ENCODE measurements at regions not wholly inside any gene's neighbourhood (a gene's known extent, or its start where the extent isn't known, plus 50 kb on each side); places are given as distances from the start of the nearest gene placed in this dataset.

DNA sequence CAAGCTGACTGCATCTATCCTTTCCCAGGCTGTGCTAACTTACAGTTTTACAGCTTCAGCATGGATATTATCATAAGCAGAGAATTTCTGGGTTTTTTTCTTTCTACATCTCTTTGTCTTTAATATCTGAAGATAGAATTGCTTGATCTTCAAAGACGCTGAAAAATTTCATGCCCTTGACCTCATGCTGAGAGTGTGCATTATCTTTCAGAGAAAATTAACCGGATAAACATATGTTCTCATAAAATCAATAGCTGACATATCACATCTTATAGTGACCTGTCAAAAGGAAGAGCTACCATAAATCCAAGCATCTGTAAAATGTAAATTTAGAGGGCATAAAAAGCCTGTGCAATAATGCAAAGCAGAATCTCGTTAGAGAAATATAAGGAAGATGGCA, 1704.1 kb upstream of the FLRT2 start:
- Histone ChIP-seq H3K4me1 (ENCODE audit: control insufficient read depth in 1 of 2, insufficient read depth in 2 of 2, low read length in 2 of 2) (no peaks in the 10 kb centered on the region), H3K36me3 (ENCODE audit: control insufficient read depth in 1 of 2, insufficient read depth in 2 of 2, low read length in 2 of 2) (no peaks in the 10 kb centered on the region), H3K27ac (ENCODE audit: low read depth, low read length) (no peak overlapping the region), H3K9me3 (ENCODE audit: control insufficient read depth in 1 of 2, low read length in 2 of 2) (no peaks in the 10 kb centered on the region), H3K9ac (ENCODE audit: low read depth in 1 of 2, low read length in 2 of 2) (no peak overlapping the region), H3K27me3 (ENCODE audit: control insufficient read depth in 1 of 2, insufficient read depth in 2 of 2, low read length in 2 of 2) (no peaks in the 10 kb centered on the region), H3K4me3 (ENCODE audit: low read depth in 1 of 2, low read length in 2 of 2) (no peak overlapping the region)

DNA sequence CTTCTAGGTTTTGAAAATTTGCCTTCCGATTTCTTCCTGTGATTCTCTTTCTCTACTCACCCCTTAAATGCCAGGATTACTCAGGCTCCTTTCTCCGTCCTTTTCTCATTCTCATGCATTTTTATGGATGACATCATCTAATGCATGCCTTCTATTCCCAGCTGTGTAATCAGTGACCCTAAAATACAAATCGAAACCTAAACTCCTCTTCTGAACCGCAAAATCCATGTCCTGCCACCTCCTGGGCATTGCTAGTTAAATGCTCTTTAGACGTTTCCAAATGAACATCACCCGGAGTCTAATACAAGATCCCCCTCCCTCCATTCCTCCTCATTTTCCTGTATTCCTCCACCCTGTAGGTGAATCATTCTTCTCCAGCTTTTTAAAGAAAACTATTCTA, 1703.1 kb upstream of the FLRT2 start:
- H3K9ac ChIP-seq (ENCODE audit: low read depth in 1 of 2, low read length in 2 of 2): no peak overlapping the region
- no peaks in the 10 kb centered on the region for H3K27me3 ChIP-seq (ENCODE audit: control insufficient read depth in 1 of 2, insufficient read depth in 2 of 2, low read length in 2 of 2)
- no peaks in the 10 kb centered on the region for H3K36me3 ChIP-seq (ENCODE audit: control insufficient read depth in 1 of 2, insufficient read depth in 2 of 2, low read length in 2 of 2)
- no peaks in the 10 kb centered on the region for H3K4me1 ChIP-seq (ENCODE audit: control insufficient read depth in 1 of 2, insufficient read depth in 2 of 2, low read length in 2 of 2)
- no peak overlapping the region for H3K27ac ChIP-seq (ENCODE audit: low read depth, low read length)
- H3K9me3 ChIP-seq (ENCODE audit: control insufficient read depth in 1 of 2, low read length in 2 of 2): no peaks in the 10 kb centered on the region
- H3K4me3 ChIP-seq (ENCODE audit: low read depth in 1 of 2, low read length in 2 of 2): no peak overlapping the region

DNA sequence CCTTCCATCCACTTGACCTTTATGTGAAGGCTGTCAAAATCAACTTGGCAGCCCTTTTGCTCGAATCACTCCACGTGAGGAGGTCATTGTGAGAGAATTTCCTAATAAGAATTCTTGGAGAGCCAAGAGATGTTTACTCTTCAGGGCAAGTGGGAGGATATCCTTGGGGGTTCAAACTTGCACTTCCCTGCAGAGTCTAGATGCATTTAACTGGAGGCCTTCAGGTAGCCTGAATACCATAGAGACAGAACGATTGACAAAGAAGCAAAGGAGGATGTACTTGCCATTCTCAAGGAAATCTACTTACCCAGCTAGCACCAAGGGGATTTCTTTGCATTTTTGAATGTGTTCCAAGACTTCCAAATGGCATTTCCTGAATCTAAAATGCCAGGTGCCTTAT, 1702.6 kb upstream of the FLRT2 start:
- Histone ChIP-seq H3K27me3 (ENCODE audit: control insufficient read depth in 1 of 2, insufficient read depth in 2 of 2, low read length in 2 of 2) (no peaks in the 10 kb centered on the region), H3K9ac (ENCODE audit: low read depth in 1 of 2, low read length in 2 of 2) (no peak overlapping the region), H3K36me3 (ENCODE audit: control insufficient read depth in 1 of 2, insufficient read depth in 2 of 2, low read length in 2 of 2) (no peaks in the 10 kb centered on the region), H3K4me1 (ENCODE audit: control insufficient read depth in 1 of 2, insufficient read depth in 2 of 2, low read length in 2 of 2) (no peaks in the 10 kb centered on the region), H3K4me3 (ENCODE audit: low read depth in 1 of 2, low read length in 2 of 2) (no peak overlapping the region), H3K9me3 (ENCODE audit: control insufficient read depth in 1 of 2, low read length in 2 of 2) (peaks cover 0 to 2% of the 10 kb centered on the region in 2 donors), H3K27ac (ENCODE audit: low read depth, low read length) (no peak overlapping the region)

DNA sequence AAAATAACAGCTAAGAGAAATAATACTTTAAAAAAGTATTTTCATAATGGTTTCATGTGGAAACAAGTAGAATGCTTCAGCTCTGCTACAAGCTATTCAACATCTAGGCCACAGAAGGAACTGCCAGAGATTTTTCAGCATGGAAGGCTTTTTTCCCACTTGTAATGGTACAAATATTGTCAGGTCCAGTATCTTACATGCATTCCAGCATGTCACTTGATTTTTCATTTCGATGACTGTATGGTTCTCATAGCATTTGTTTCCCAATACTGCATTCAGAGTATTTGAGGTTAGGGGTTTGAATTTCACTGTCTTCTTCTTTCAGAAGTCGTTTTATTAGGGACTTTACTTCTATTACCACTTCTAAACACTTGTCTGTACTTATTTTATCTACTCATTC, 1701.5 kb upstream of the FLRT2 start:
- no peaks in the 10 kb centered on the region for H3K27me3 ChIP-seq (ENCODE audit: control insufficient read depth in 1 of 2, insufficient read depth in 2 of 2, low read length in 2 of 2)
- H3K9ac ChIP-seq (ENCODE audit: low read depth in 1 of 2, low read length in 2 of 2): no peak overlapping the region
- H3K27ac ChIP-seq (ENCODE audit: low read depth, low read length): no peak overlapping the region
- H3K4me3 ChIP-seq (ENCODE audit: low read depth in 1 of 2, low read length in 2 of 2): no peak overlapping the region
- H3K36me3 ChIP-seq (ENCODE audit: control insufficient read depth in 1 of 2, insufficient read depth in 2 of 2, low read length in 2 of 2): no peaks in the 10 kb centered on the region
- H3K9me3 ChIP-seq (ENCODE audit: control insufficient read depth in 1 of 2, low read length in 2 of 2): peaks cover 0 to 2% of the 10 kb centered on the region in 2 donors
- no peaks in the 10 kb centered on the region for H3K4me1 ChIP-seq (ENCODE audit: control insufficient read depth in 1 of 2, insufficient read depth in 2 of 2, low read length in 2 of 2)

DNA sequence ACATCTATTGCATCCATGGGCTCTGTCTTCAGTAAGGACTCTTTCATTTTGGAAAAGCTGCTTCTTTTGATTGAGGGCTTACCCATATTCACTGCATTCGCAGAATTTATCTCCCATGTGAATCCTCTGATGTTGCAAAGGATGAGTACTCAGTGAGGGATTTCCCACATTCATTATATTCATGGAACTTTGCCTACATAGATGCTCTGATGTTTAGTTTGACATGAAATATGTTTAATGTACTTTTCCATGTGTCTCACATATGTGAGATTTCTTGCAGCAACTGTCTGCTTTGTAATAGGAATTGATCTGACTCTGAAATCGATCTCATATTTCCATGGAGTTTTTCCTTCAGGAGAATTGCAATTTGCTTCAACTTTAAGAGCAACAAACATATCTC, 1699.6 kb upstream of the FLRT2 start:
- Histone ChIP-seq H3K27me3 (ENCODE audit: control insufficient read depth in 1 of 2, insufficient read depth in 2 of 2, low read length in 2 of 2) (no peaks in the 10 kb centered on the region), H3K36me3 (ENCODE audit: control insufficient read depth in 1 of 2, insufficient read depth in 2 of 2, low read length in 2 of 2) (no peaks in the 10 kb centered on the region), H3K9me3 (ENCODE audit: control insufficient read depth in 1 of 2, low read length in 2 of 2) (peaks cover 0 to 2% of the 10 kb centered on the region in 2 donors), H3K4me3 (ENCODE audit: low read depth in 1 of 2, low read length in 2 of 2) (no peak overlapping the region), H3K9ac (ENCODE audit: low read depth in 1 of 2, low read length in 2 of 2) (no peak overlapping the region), H3K27ac (ENCODE audit: low read depth, low read length) (no peak overlapping the region), H3K4me1 (ENCODE audit: control insufficient read depth in 1 of 2, insufficient read depth in 2 of 2, low read length in 2 of 2) (no peaks in the 10 kb centered on the region)

DNA sequence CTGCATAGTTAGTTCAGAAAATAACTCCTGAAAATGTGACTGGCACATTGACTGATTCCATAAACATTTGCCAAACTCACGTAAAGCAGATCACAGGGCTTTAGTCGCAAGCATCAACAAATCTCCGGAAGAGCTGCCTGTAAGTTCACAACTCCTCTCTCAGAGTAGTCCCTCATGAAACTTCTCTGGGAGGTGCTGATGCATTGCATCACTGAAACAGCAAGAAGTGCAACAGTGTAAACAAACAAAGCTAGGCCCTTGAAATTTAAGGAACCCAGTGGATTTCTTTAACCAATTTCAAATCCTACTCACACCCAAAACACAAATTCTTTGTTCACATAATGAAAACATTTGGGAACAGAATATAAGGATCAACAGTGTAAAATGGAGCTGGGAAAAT, 1691.7 kb upstream of the FLRT2 start:
- H3K27ac ChIP-seq (ENCODE audit: low read depth, low read length): no peak overlapping the region
- H3K4me3 ChIP-seq (ENCODE audit: low read depth in 1 of 2, low read length in 2 of 2): no peak overlapping the region
- peaks cover 3% of the 10 kb centered on the region in 2 donors for H3K9me3 ChIP-seq (ENCODE audit: control insufficient read depth in 1 of 2, low read length in 2 of 2)
- H3K4me1 ChIP-seq (ENCODE audit: control insufficient read depth in 1 of 2, insufficient read depth in 2 of 2, low read length in 2 of 2): no peaks in the 10 kb centered on the region
- no peaks in the 10 kb centered on the region for H3K36me3 ChIP-seq (ENCODE audit: control insufficient read depth in 1 of 2, insufficient read depth in 2 of 2, low read length in 2 of 2)
- H3K9ac ChIP-seq (ENCODE audit: low read depth in 1 of 2, low read length in 2 of 2): no peak overlapping the region
- H3K27me3 ChIP-seq (ENCODE audit: control insufficient read depth in 1 of 2, insufficient read depth in 2 of 2, low read length in 2 of 2): no peaks in the 10 kb centered on the region

DNA sequence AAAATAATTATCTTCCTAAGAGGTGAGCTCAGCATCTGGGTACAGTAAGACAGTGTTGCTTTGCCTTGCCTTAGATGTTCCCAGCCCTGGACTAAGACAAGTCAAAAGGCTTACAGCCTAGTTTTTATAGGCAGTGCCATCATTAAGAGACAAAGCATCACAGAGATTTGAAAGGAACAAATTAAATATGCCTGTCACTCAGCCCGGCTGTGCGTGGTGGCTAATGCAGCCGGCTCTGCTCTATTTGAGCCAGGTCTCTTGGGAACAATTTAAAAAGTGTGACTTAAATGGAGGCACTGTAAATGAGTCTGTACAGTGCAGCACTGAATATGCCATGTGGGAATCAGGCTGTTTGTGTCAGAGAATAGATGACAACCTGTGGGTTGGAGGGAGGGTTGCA, 1687.4 kb upstream of the FLRT2 start:
- no peak overlapping the region for H3K27ac ChIP-seq (ENCODE audit: low read depth, low read length)
- no peak overlapping the region for H3K4me3 ChIP-seq (ENCODE audit: low read depth in 1 of 2, low read length in 2 of 2)
- H3K4me1 ChIP-seq (ENCODE audit: control insufficient read depth in 1 of 2, insufficient read depth in 2 of 2, low read length in 2 of 2): no peaks in the 10 kb centered on the region
- H3K27me3 ChIP-seq (ENCODE audit: control insufficient read depth in 1 of 2, insufficient read depth in 2 of 2, low read length in 2 of 2): no peaks in the 10 kb centered on the region
- no peaks in the 10 kb centered on the region for H3K36me3 ChIP-seq (ENCODE audit: control insufficient read depth in 1 of 2, insufficient read depth in 2 of 2, low read length in 2 of 2)
- H3K9ac ChIP-seq (ENCODE audit: low read depth in 1 of 2, low read length in 2 of 2): no peak overlapping the region
- peaks cover 3 to 12% of the 10 kb centered on the region in 2 donors for H3K9me3 ChIP-seq (ENCODE audit: control insufficient read depth in 1 of 2, low read length in 2 of 2)

DNA sequence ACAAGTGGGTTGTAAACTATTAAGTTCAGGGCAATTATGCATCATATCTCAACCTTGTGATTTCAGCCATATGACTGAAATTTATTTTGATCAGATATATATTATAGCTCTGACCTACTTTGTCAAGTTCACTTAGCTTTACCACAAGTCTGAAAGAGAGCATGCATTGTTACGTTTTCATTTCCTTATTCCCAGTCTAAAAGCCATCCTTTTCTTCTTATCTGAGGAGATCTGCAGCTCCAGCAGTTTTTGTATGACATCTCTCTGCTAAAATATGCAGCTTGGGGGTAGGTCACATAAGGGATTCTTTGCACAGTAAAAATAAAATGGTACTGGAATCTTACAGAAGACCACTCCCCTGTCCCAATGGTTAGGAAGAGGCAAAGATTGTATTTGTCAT, 1682.8 kb upstream of the FLRT2 start:
- no peak overlapping the region for H3K9ac ChIP-seq (ENCODE audit: low read depth in 1 of 2, low read length in 2 of 2)
- no peak overlapping the region for H3K27ac ChIP-seq (ENCODE audit: low read depth, low read length)
- no peaks in the 10 kb centered on the region for H3K27me3 ChIP-seq (ENCODE audit: control insufficient read depth in 1 of 2, insufficient read depth in 2 of 2, low read length in 2 of 2)
- H3K4me1 ChIP-seq (ENCODE audit: control insufficient read depth in 1 of 2, insufficient read depth in 2 of 2, low read length in 2 of 2): no peaks in the 10 kb centered on the region
- no peaks in the 10 kb centered on the region for H3K36me3 ChIP-seq (ENCODE audit: control insufficient read depth in 1 of 2, insufficient read depth in 2 of 2, low read length in 2 of 2)
- H3K4me3 ChIP-seq (ENCODE audit: low read depth in 1 of 2, low read length in 2 of 2): no peak overlapping the region
- peaks cover 3 to 14% of the 10 kb centered on the region in 2 donors for H3K9me3 ChIP-seq (ENCODE audit: control insufficient read depth in 1 of 2, low read length in 2 of 2)

DNA sequence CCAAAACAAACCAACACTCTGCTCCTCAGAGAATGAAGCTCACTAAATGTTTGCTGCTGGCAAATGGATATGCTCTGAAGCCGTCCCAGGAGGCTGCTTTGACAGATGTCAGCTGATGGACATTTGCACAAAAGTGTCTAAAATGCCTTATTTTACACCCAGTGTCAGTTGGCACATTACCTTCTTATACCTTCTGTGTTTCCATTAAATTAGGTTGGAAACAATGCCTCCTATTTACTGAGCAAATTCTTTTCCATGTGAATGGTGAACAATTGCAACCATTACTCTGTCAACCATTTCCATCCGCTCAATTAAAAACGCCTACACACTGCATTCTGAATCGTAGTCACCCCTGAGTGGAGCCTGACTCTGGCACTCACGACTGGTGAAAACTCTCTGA, 1679.9 kb upstream of the FLRT2 start:
- Histone ChIP-seq H3K36me3 (ENCODE audit: control insufficient read depth in 1 of 2, insufficient read depth in 2 of 2, low read length in 2 of 2) (no peaks in the 10 kb centered on the region), H3K9me3 (ENCODE audit: control insufficient read depth in 1 of 2, low read length in 2 of 2) (peaks cover 3 to 11% of the 10 kb centered on the region in 2 donors), H3K27me3 (ENCODE audit: control insufficient read depth in 1 of 2, insufficient read depth in 2 of 2, low read length in 2 of 2) (no peaks in the 10 kb centered on the region), H3K4me3 (ENCODE audit: low read depth in 1 of 2, low read length in 2 of 2) (no peak overlapping the region), H3K9ac (ENCODE audit: low read depth in 1 of 2, low read length in 2 of 2) (no peak overlapping the region), H3K4me1 (ENCODE audit: control insufficient read depth in 1 of 2, insufficient read depth in 2 of 2, low read length in 2 of 2) (no peaks in the 10 kb centered on the region), H3K27ac (ENCODE audit: low read depth, low read length) (no peak overlapping the region)

DNA sequence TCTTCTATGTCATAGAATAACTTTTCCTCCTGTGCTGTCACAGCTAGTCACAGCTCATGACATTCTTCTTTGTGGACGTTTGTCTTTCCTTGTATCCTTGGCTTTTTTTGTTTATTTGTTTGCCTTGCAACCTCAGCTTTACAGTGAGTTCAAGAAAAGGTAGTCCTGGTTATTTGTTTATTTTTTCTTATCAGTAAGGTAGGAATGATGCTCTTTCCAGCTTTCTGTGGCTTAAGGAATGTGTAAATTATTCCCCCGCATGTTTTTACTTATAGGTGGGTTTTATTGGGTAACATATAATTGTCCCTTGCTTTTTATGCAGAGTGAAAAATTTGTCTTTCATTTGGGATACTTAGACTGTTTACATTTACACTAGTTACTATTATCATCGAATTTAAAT, 1673.6 kb upstream of the FLRT2 start:
- Histone ChIP-seq H3K27ac (ENCODE audit: low read depth, low read length) (no peak overlapping the region), H3K4me3 (ENCODE audit: low read depth in 1 of 2, low read length in 2 of 2) (no peak overlapping the region), H3K4me1 (ENCODE audit: control insufficient read depth in 1 of 2, insufficient read depth in 2 of 2, low read length in 2 of 2) (no peaks in the 10 kb centered on the region), H3K9me3 (ENCODE audit: control insufficient read depth in 1 of 2, low read length in 2 of 2) (peaks cover 7 to 11% of the 10 kb centered on the region in 2 donors), H3K36me3 (ENCODE audit: control insufficient read depth in 1 of 2, insufficient read depth in 2 of 2, low read length in 2 of 2) (no peaks in the 10 kb centered on the region), H3K27me3 (ENCODE audit: control insufficient read depth in 1 of 2, insufficient read depth in 2 of 2, low read length in 2 of 2) (no peaks in the 10 kb centered on the region), H3K9ac (ENCODE audit: low read depth in 1 of 2, low read length in 2 of 2) (no peak overlapping the region)

DNA sequence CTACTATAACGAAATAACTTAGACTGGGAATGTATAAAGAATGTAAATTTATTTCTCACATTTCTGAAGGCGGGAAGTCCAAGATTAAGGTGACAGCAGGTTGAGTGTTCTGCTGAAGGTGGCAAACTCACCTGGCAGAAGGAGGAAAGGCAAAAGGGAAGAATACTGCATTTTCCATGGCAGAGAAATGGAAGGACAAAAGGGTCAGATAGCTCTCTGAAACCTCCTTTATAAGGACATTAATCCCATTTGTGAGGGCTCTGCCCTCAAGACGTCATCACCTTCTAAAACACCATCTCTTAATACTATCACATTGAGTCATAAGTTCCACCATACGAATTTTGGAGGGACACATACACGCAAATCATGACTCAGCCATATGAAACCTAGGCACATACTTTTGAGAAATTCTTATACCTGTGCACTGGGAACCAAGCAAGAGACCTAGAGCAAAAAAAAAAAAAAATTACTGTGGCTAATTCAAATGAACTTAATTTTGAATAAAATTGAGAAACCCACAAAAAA, 1669.3 kb upstream of the FLRT2 start:
- no peaks in the 10 kb centered on the region for H3K27me3 ChIP-seq (ENCODE audit: control insufficient read depth in 1 of 2, insufficient read depth in 2 of 2, low read length in 2 of 2)
- no peak overlapping the region for H3K4me3 ChIP-seq (ENCODE audit: low read depth in 1 of 2, low read length in 2 of 2)
- no peaks in the 10 kb centered on the region for H3K36me3 ChIP-seq (ENCODE audit: control insufficient read depth in 1 of 2, insufficient read depth in 2 of 2, low read length in 2 of 2)
- H3K9me3 ChIP-seq (ENCODE audit: control insufficient read depth in 1 of 2, low read length in 2 of 2): peaks cover 8 to 11% of the 10 kb centered on the region in 2 donors
- H3K4me1 ChIP-seq (ENCODE audit: control insufficient read depth in 1 of 2, insufficient read depth in 2 of 2, low read length in 2 of 2): no peaks in the 10 kb centered on the region
- H3K9ac ChIP-seq (ENCODE audit: low read depth in 1 of 2, low read length in 2 of 2): no peak overlapping the region
- no peak overlapping the region for H3K27ac ChIP-seq (ENCODE audit: low read depth, low read length)
